DOHH2 (cell line): ENCODE measurements at regions not wholly inside any gene's neighbourhood (a gene's known extent, or its start where the extent isn't known, plus 50 kb on each side); places are given as distances from the start of the nearest gene placed in this dataset.
"Not testable (repeated sequence)": the region's sequence is repeated elsewhere in the genome, so short reads cannot be mapped to it uniquely, and the experiment has no call there.

ENCODE experiments used
- H3F3A ChIP-seq: fragments of 200-600 bp; sonication (generic), shearing (Covaris generic); 2 replicates; pipeline ENCODE4 v1.6.0; 2016; ENCODE audit warnings: antibody characterized with exemption, mild to moderate bottlenecking; ENCODE audit not compliant: control insufficient read depth, insufficient read depth
- H3K27ac ChIP-seq: fragments of 200-600 bp; sonication (generic); 2 replicates; pipeline ENCODE4 v1.5.1; 2014; ENCODE audit warnings: low read depth, mild to moderate bottlenecking, low read length, moderate library complexity
- H3K27me3 ChIP-seq: fragments of 200-600 bp; sonication (generic); 2 replicates; pipeline ENCODE4 v1.6.1; 2014; ENCODE audit warnings: mild to moderate bottlenecking, low read length, mixed read lengths; ENCODE audit not compliant: control insufficient read depth
- H3K36me3 ChIP-seq: fragments of 200-600 bp; sonication (generic); 2 replicates; pipeline ENCODE4 v1.6.1; 2014; ENCODE audit warnings: mild to moderate bottlenecking, low read length, moderate library complexity, mixed read lengths; ENCODE audit not compliant: control insufficient read depth
- H3K4me1 ChIP-seq: fragments of 200-600 bp; sonication (generic); 2 replicates; pipeline ENCODE4 v1.6.1; 2014; ENCODE audit warnings: mild to moderate bottlenecking, low read length, mixed read lengths; ENCODE audit not compliant: control insufficient read depth
- H3K4me2 ChIP-seq: fragments of 200-600 bp; sonication (generic); 2 replicates; pipeline ENCODE4 v1.6.0; 2014; ENCODE audit warnings: mild to moderate bottlenecking, low read length, moderate library complexity
- H3K4me3 ChIP-seq: fragments of 200-600 bp; sonication (generic); 2 replicates; pipeline ENCODE4 v1.5.1; 2014; ENCODE audit warnings: mild to moderate bottlenecking, low read length, mixed read lengths
- H3K79me2 ChIP-seq: fragments of 200-600 bp; sonication (generic); 2 replicates; pipeline ENCODE4 v1.6.1; 2014; ENCODE audit warnings: mild to moderate bottlenecking, low read length, mixed read lengths; ENCODE audit not compliant: control insufficient read depth
- H3K9me2 ChIP-seq: fragments of 200-600 bp; sonication (generic); replicated peaks from 2 replicates; pipeline ENCODE4 v1.6.1; 2014; ENCODE audit warnings: mild to moderate bottlenecking, low read length, mixed read lengths; ENCODE audit not compliant: control insufficient read depth
- H3K9me3 ChIP-seq: fragments of 200-600 bp; sonication (generic); 2 replicates; pipeline ENCODE4 v1.6.1; 2014; ENCODE audit warnings: antibody characterized with exemption, low read length, mixed read lengths; ENCODE audit not compliant: control insufficient read depth, insufficient read depth
- H4K20me1 ChIP-seq: fragments of 200-600 bp; sonication (generic); 2 replicates; pipeline ENCODE4 v1.6.0; 2014; ENCODE audit warnings: low read depth, mild to moderate bottlenecking, antibody characterized with exemption, low read length, moderate library complexity; ENCODE audit not compliant: control insufficient read depth, insufficient read depth
- EZH2phosphoT487 ChIP-seq: fragments of 200-600 bp; sonication (generic); IDR thresholded peaks from 2 replicates; pipeline ENCODE4 v1.6.1; 2017; ENCODE audit warnings: borderline replicate concordance, mild to moderate bottlenecking, antibody characterized with exemption, low read length, moderate library complexity, mixed read lengths
- TF ChIP-seq, protein P1 (sequence below): fragments of 200-600 bp; sonication (generic); IDR thresholded peaks from one replicate; pipeline ENCODE4 v1.5.1; 2014; ENCODE audit warnings: antibody characterized with exemption, mild to moderate bottlenecking, low read depth, low read length; ENCODE audit not compliant: poor library complexity, severe bottlenecking

DNA sequence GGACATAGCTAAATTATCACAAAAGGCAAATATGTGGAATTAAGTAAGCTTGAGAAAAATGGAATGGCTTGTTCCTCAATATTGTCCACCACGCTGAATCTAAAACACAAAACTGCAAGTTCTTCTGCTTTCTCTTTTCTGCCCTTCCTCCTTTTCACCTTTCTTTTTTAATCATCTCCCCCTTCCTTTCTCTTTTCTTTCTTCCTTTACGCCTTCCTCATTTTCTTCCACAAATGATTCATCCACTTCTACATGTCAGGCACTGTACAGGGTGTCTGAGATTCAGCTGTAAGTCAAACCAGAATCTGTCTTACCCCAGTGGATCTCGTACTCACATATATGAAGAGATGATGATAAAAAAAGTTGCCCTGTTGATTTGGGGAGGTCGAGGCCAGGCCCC, 1182.5 kb downstream of the MRPL39 start:
- H3K4me1 ChIP-seq: no peaks in the 10 kb centered on the region
- H3F3A ChIP-seq: no peaks in the 10 kb centered on the region
- no peaks in the 10 kb centered on the region; the same call in 1 of the 2 replicates for H3K9me3 ChIP-seq
- no peak overlapping the region for H3K4me3 ChIP-seq
- no peak overlapping the region for H3K27ac ChIP-seq
- no peak for TF ChIP-seq EZH2phosphoT487
- TF ChIP-seq, protein P1, sequence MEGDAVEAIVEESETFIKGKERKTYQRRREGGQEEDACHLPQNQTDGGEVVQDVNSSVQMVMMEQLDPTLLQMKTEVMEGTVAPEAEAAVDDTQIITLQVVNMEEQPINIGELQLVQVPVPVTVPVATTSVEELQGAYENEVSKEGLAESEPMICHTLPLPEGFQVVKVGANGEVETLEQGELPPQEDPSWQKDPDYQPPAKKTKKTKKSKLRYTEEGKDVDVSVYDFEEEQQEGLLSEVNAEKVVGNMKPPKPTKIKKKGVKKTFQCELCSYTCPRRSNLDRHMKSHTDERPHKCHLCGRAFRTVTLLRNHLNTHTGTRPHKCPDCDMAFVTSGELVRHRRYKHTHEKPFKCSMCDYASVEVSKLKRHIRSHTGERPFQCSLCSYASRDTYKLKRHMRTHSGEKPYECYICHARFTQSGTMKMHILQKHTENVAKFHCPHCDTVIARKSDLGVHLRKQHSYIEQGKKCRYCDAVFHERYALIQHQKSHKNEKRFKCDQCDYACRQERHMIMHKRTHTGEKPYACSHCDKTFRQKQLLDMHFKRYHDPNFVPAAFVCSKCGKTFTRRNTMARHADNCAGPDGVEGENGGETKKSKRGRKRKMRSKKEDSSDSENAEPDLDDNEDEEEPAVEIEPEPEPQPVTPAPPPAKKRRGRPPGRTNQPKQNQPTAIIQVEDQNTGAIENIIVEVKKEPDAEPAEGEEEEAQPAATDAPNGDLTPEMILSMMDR: no peak
- H4K20me1 ChIP-seq: no peaks in the 10 kb centered on the region
- H3K4me2 ChIP-seq: no peak overlapping the region
- H3K27me3 ChIP-seq: no peaks in the 10 kb centered on the region
- no peaks in the 10 kb centered on the region for H3K9me2 ChIP-seq
- H3K36me3 ChIP-seq: no peaks in the 10 kb centered on the region
- H3K79me2 ChIP-seq: no peaks in the 10 kb centered on the region

DNA sequence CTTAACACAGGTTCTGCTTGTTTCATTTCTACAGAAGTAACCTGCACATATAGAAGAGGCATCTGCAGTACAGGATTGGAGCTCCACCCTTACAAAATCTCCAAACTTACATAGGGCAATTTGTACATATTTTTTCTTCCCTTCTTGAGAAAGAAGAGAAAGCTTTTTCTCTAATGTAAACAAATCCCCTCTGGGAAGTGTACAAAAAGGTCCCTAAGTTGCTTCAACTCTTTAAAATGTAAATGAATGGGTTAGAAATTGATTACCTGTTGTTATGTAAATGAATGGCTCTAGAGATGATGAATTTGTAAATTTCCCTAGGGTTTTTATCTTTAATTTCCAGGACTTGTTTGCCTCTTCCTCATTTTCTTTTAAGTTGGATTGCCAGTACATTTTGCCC, 1183.7 kb downstream of the MRPL39 start:
- no peak overlapping the region for H3K27ac ChIP-seq
- no peaks in the 10 kb centered on the region for H3K79me2 ChIP-seq
- H3K4me2 ChIP-seq: no peak overlapping the region
- TF ChIP-seq EZH2phosphoT487: no peak
- TF ChIP-seq, protein P1: no peak
- H4K20me1 ChIP-seq: no peaks in the 10 kb centered on the region
- no peaks in the 10 kb centered on the region for H3K27me3 ChIP-seq
- no peaks in the 10 kb centered on the region for H3K4me1 ChIP-seq
- no peak overlapping the region for H3K4me3 ChIP-seq
- H3K36me3 ChIP-seq: no peaks in the 10 kb centered on the region
- peaks cover 3% of the 10 kb centered on the region; the same call in 1 of the 2 replicates for H3K9me3 ChIP-seq
- no peaks in the 10 kb centered on the region for H3F3A ChIP-seq
- no peaks in the 10 kb centered on the region for H3K9me2 ChIP-seq

DNA sequence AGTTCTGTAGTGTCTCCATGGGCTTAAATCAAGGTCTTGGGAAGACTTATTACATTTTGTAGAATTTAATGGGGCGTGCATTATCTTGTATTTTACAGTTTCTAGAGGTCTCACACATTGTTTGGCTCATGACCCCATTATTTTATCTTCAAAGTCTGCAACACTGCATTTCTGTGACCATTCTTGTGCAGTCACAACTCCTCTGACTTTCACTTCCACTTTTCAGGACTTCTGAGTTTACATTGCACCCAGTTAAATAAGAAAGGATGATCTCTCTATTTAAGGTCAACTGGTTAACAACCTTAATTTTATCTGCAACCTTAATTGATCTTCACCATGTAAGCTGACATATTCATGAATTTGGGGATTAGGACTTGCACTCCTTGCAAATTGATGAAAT, 1186.6 kb downstream of the MRPL39 start:
- no peak overlapping the region for H3K27ac ChIP-seq
- no peak overlapping the region for H3K4me3 ChIP-seq
- no peaks in the 10 kb centered on the region for H3F3A ChIP-seq
- H3K79me2 ChIP-seq: no peaks in the 10 kb centered on the region
- H3K27me3 ChIP-seq: no peaks in the 10 kb centered on the region
- no peak overlapping the region for H3K4me2 ChIP-seq
- H3K9me2 ChIP-seq: no peaks in the 10 kb centered on the region
- H3K36me3 ChIP-seq: no peaks in the 10 kb centered on the region
- TF ChIP-seq, protein P1: no peak
- TF ChIP-seq EZH2phosphoT487: no peak
- H3K9me3 ChIP-seq: peaks cover 3% of the 10 kb centered on the region; the same call in 1 of the 2 replicates
- no peaks in the 10 kb centered on the region for H4K20me1 ChIP-seq
- no peaks in the 10 kb centered on the region for H3K4me1 ChIP-seq

DNA sequence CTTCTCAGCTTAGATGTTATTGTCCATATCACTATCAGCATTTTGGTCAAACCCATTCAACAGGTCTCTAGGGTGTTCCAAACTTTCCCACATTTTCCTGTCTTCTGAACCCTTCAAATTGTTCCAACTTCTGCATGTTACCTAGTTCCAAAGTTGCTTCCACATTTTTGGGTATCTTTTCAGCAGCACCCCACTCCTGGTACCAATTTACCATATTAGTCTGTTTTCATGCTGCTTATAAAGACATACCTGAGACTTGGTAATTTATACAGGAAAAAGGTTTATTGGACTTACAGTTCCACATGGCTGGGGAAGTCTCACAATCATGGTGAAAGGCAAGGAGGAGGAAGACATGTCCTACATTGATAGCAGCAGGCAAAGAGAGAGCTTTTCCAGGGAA, 1187.6 kb downstream of the MRPL39 start:
- H3F3A ChIP-seq, H3K4me1 ChIP-seq, H4K20me1 ChIP-seq, H3K36me3 ChIP-seq, H3K9me3 ChIP-seq, H3K4me2 ChIP-seq, H3K9me2 ChIP-seq, H3K4me3 ChIP-seq, H3K27me3 ChIP-seq, H3K27ac ChIP-seq, H3K79me2 ChIP-seq: not testable (repeated sequence)
